HepG2 (cell line): ENCODE measurements at regions not wholly inside any gene's neighbourhood (a gene's known extent, or its start where the extent isn't known, plus 50 kb on each side); places are given as distances from the start of the nearest gene placed in this dataset.

Source experiments
- CREM ChIP-seq, 2 experiments: sonication (generic) in 1 of 2; formaldehyde crosslinking in 1 of 2; IDR thresholded peaks; 2 replicates each; pipeline versions ENCODE4 v1.4.0 to v1.6.1; 2016 to 2020; ENCODE audit warnings: antibody characterized with exemption in 1 of 2, mild to moderate bottlenecking in 1 of 2, missing genetic modification reagents in 1 of 2
- HDAC1 ChIP-seq: sonication (generic); formaldehyde crosslinking; IDR thresholded peaks from 2 replicates; pipeline ENCODE4 v1.5.1; 2020; ENCODE audit warnings: mild to moderate bottlenecking, missing genetic modification reagents
- HNF4G ChIP-seq, 2 experiments: sonication (generic) in 1 of 2; formaldehyde crosslinking in 1 of 2; IDR thresholded peaks; 2 replicates each; pipeline versions ENCODE4 v1.4.0 to v1.6.1; 2011 to 2020; ENCODE audit warnings: borderline replicate concordance in 2 of 2, low read depth in 2 of 2, mild to moderate bottlenecking in 2 of 2, low read length in 1 of 2, missing genetic modification reagents in 1 of 2, moderate library complexity in 1 of 2
- HNRNPH1 ChIP-seq: fragments of 200-400 bp; formaldehyde crosslinking; optimal IDR thresholded peaks from 2 replicates; pipeline ENCODE3; 2017; ENCODE audit warnings: mild to moderate bottlenecking, low read depth, low read length
- KDM6A ChIP-seq: IDR thresholded peaks from 2 replicates; pipeline ENCODE4 v1.6.1; 2016; ENCODE audit warnings: low read depth
- NFYB ChIP-seq: sonication (generic); formaldehyde crosslinking; IDR thresholded peaks from 2 replicates; pipeline ENCODE4 v1.4.0; 2020; ENCODE audit warnings: missing genetic modification reagents
- NR2F6 ChIP-seq, 2 experiments: IDR thresholded peaks; 2 replicates each; pipeline ENCODE4 v1.6.1; 2016; ENCODE audit warnings: antibody characterized with exemption in 1 of 2, mild to moderate bottlenecking in 1 of 2
- POLR2AphosphoS2 ChIP-seq: IDR thresholded peaks from 2 replicates; pipeline ENCODE4 v1.6.1; 2011; ENCODE audit warnings: low read depth, low read length, improper control_type of control experiment
- RAD51 ChIP-seq: fragments of 450-650 bp; IDR thresholded peaks from 2 replicates; pipeline ENCODE4 v1.6.1; 2016; ENCODE audit warnings: borderline replicate concordance
- SNRNP70 ChIP-seq: fragments of 200-400 bp; formaldehyde crosslinking; IDR thresholded peaks from 2 replicates; pipeline ENCODE4 v1.6.1; 2017; ENCODE audit warnings: mild to moderate bottlenecking, low read depth, low read length, moderate library complexity
- SUZ12 ChIP-seq: fragments of 150-350 bp; IDR thresholded peaks from 2 replicates; pipeline ENCODE4 v1.6.1; 2014; ENCODE audit warnings: low read depth, low read length
- TAF15 ChIP-seq: fragments of 200-400 bp; formaldehyde crosslinking; IDR thresholded peaks from one replicate; pipeline ENCODE4 v1.6.1; 2018; ENCODE audit warnings: mild to moderate bottlenecking, low read depth, low read length; ENCODE audit not compliant: poor library complexity, severe bottlenecking
- ZBTB3 ChIP-seq: sonication (generic); formaldehyde crosslinking; IDR thresholded peaks from 2 replicates; pipeline ENCODE4 v1.4.0; 2020; ENCODE audit warnings: low read depth, mild to moderate bottlenecking, moderate library complexity, missing genetic modification reagents, borderline replicate concordance
- ZBTB8A ChIP-seq: sonication (generic); formaldehyde crosslinking; IDR thresholded peaks from 2 replicates; pipeline ENCODE4 v1.4.0; 2020; ENCODE audit warnings: mild to moderate bottlenecking, low read depth, missing genetic modification reagents, borderline replicate concordance
- ZNF136 ChIP-seq: sonication (generic); formaldehyde crosslinking; IDR thresholded peaks from 2 replicates; pipeline ENCODE4 v1.8.1; 2022; ENCODE audit warnings: low read depth, mild to moderate bottlenecking, moderate library complexity, missing genetic modification reagents
- ZNF569 ChIP-seq: sonication (generic); formaldehyde crosslinking; IDR thresholded peaks from 2 replicates; pipeline ENCODE4 v1.5.0; 2020; ENCODE audit warnings: mild to moderate bottlenecking, missing genetic modification reagents, moderate library complexity, borderline replicate concordance
- ZNF713 ChIP-seq: sonication (generic); formaldehyde crosslinking; IDR thresholded peaks from 2 replicates; pipeline ENCODE4 v1.4.0; 2020; ENCODE audit warnings: mild to moderate bottlenecking, missing genetic modification reagents
- TF ChIP-seq, protein P1 (sequence below): sonication (generic); formaldehyde crosslinking; IDR thresholded peaks from 2 replicates; pipeline ENCODE4 v1.5.0; 2020; ENCODE audit warnings: missing genetic modification reagents
- TF ChIP-seq, protein P2 (sequence below): sonication (generic); formaldehyde crosslinking; IDR thresholded peaks from 2 replicates; pipeline ENCODE4 v1.9.0; 2022; ENCODE audit warnings: low read depth, missing genetic modification reagents
- TF ChIP-seq, protein P3 (sequence below): sonication (generic); formaldehyde crosslinking; IDR thresholded peaks from 2 replicates; pipeline ENCODE4 v1.4.0; 2020; ENCODE audit warnings: missing genetic modification reagents, mild to moderate bottlenecking, borderline replicate concordance
- TF ChIP-seq, protein P4 (sequence below): sonication (generic); formaldehyde crosslinking; IDR thresholded peaks from 2 replicates; pipeline ENCODE4 v1.4.0; 2020; ENCODE audit warnings: mild to moderate bottlenecking, missing genetic modification reagents
- TF ChIP-seq, protein P5 (sequence below): sonication (generic); formaldehyde crosslinking; conservative IDR thresholded peaks from 2 replicates; pipeline ENCODE4 v1.5.0; 2020; ENCODE audit warnings: missing genetic modification reagents

DNA sequence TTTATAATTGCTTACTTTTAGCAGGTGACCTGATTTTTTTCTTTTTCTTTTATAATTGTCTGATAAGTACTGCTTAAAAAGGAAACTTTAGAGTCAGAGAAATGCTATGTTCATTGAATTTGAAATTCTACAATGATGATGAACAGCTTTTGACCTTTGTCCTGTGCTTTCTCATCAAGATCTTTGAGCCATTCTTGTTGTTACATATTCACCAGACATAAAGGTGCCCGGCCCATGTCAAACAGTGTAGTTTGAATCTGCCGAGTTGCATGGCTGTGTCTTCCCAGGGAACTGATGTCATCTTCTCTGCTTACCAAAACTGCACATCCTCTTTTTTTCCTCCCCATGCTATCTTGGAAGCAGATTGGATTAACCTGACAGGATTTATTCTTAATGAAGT is 163.6 kb downstream of the LRRC70 start (continued):
- TF ChIP-seq, protein P1, sequence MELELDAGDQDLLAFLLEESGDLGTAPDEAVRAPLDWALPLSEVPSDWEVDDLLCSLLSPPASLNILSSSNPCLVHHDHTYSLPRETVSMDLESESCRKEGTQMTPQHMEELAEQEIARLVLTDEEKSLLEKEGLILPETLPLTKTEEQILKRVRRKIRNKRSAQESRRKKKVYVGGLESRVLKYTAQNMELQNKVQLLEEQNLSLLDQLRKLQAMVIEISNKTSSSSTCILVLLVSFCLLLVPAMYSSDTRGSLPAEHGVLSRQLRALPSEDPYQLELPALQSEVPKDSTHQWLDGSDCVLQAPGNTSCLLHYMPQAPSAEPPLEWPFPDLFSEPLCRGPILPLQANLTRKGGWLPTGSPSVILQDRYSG (CRISPR knock-in tag), result no peak
- TF ChIP-seq CREM (IDR thresholded peaks at IDR 0.05) (peak; percentile 37; the same call in 1 of the 2 replicates), CREM (CRISPR knock-in tag; IDR thresholded peaks at IDR 0.05) (no peak), NFYB (CRISPR knock-in tag) (no peak), TAF15 (no peak), SNRNP70 (no peak), HNRNPH1 (no peak), POLR2AphosphoS2 (no peak), HNF4G (IDR thresholded peaks at IDR 0.05; ENCODE audit: borderline replicate concordance, low read depth, low read length) (peak; percentile 62; the same call in 1 of the 2 replicates), HNF4G (CRISPR knock-in tag; IDR thresholded peaks at IDR 0.05; ENCODE audit: borderline replicate concordance, low read depth) (no peak; the same call in 1 of the 2 replicates), HDAC1 (CRISPR knock-in tag) (no peak), NR2F6 (IDR thresholded peaks at IDR 0.05) (peak; percentile 36; the same call in 1 of the 2 replicates), NR2F6 (CRISPR knock-in tag; IDR thresholded peaks at IDR 0.05) (peak; percentile 51; the same call in 1 of the 2 replicates), ZNF136 (CRISPR knock-in tag) (no peak), RAD51 (no peak), SUZ12 (no peak), ZNF569 (CRISPR knock-in tag) (no peak), ZBTB3 (CRISPR knock-in tag) (no peak), ZBTB8A (CRISPR knock-in tag) (no peak), KDM6A (0 out of 2 replicates have a peak, but pooled peaks have one; percentile 14), ZNF713 (no peak)
- TF ChIP-seq, protein P2, sequence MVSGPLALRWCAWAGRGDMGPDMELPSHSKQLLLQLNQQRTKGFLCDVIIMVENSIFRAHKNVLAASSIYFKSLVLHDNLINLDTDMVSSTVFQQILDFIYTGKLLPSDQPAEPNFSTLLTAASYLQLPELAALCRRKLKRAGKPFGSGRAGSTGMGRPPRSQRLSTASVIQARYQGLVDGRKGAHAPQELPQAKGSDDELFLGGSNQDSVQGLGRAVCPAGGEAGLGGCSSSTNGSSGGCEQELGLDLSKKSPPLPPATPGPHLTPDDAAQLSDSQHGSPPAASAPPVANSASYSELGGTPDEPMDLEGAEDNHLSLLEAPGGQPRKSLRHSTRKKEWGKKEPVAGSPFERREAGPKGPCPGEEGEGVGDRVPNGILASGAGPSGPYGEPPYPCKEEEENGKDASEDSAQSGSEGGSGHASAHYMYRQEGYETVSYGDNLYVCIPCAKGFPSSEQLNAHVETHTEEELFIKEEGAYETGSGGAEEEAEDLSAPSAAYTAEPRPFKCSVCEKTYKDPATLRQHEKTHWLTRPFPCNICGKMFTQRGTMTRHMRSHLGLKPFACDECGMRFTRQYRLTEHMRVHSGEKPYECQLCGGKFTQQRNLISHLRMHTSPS, result no peak
- TF ChIP-seq, protein P3, sequence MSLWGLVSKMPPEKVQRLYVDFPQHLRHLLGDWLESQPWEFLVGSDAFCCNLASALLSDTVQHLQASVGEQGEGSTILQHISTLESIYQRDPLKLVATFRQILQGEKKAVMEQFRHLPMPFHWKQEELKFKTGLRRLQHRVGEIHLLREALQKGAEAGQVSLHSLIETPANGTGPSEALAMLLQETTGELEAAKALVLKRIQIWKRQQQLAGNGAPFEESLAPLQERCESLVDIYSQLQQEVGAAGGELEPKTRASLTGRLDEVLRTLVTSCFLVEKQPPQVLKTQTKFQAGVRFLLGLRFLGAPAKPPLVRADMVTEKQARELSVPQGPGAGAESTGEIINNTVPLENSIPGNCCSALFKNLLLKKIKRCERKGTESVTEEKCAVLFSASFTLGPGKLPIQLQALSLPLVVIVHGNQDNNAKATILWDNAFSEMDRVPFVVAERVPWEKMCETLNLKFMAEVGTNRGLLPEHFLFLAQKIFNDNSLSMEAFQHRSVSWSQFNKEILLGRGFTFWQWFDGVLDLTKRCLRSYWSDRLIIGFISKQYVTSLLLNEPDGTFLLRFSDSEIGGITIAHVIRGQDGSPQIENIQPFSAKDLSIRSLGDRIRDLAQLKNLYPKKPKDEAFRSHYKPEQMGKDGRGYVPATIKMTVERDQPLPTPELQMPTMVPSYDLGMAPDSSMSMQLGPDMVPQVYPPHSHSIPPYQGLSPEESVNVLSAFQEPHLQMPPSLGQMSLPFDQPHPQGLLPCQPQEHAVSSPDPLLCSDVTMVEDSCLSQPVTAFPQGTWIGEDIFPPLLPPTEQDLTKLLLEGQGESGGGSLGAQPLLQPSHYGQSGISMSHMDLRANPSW (CRISPR knock-in tag), result no peak
- TF ChIP-seq, protein P4, sequence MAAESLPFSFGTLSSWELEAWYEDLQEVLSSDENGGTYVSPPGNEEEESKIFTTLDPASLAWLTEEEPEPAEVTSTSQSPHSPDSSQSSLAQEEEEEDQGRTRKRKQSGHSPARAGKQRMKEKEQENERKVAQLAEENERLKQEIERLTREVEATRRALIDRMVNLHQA (CRISPR knock-in tag), result no peak
- TF ChIP-seq, protein P5, sequence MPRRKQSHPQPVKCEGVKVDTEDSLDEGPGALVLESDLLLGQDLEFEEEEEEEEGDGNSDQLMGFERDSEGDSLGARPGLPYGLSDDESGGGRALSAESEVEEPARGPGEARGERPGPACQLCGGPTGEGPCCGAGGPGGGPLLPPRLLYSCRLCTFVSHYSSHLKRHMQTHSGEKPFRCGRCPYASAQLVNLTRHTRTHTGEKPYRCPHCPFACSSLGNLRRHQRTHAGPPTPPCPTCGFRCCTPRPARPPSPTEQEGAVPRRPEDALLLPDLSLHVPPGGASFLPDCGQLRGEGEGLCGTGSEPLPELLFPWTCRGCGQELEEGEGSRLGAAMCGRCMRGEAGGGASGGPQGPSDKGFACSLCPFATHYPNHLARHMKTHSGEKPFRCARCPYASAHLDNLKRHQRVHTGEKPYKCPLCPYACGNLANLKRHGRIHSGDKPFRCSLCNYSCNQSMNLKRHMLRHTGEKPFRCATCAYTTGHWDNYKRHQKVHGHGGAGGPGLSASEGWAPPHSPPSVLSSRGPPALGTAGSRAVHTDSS (CRISPR knock-in tag), result no peak
